ENCODE measurements at regions not wholly inside any gene's neighbourhood (a gene's known extent, or its start where the extent isn't known, plus 50 kb on each side); places are given as distances from the start of the nearest gene placed in this dataset.

- H3K4me3 ChIP-seq (ENCODE audit: low read depth, low read length), result no peak overlapping the region
- H3K36me3 ChIP-seq (ENCODE audit: control insufficient read depth, insufficient read depth, low read length), result no peaks in the 10 kb centered on the region
- TF ChIP-seq, protein P1, sequence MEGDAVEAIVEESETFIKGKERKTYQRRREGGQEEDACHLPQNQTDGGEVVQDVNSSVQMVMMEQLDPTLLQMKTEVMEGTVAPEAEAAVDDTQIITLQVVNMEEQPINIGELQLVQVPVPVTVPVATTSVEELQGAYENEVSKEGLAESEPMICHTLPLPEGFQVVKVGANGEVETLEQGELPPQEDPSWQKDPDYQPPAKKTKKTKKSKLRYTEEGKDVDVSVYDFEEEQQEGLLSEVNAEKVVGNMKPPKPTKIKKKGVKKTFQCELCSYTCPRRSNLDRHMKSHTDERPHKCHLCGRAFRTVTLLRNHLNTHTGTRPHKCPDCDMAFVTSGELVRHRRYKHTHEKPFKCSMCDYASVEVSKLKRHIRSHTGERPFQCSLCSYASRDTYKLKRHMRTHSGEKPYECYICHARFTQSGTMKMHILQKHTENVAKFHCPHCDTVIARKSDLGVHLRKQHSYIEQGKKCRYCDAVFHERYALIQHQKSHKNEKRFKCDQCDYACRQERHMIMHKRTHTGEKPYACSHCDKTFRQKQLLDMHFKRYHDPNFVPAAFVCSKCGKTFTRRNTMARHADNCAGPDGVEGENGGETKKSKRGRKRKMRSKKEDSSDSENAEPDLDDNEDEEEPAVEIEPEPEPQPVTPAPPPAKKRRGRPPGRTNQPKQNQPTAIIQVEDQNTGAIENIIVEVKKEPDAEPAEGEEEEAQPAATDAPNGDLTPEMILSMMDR (IDR thresholded peaks at IDR 0.05; ENCODE audit: insufficient read depth, low read length, poor library complexity, severe bottlenecking), result no peak
- no peaks in the 10 kb centered on the region for H3K27me3 ChIP-seq (ENCODE audit: control insufficient read depth, insufficient read depth, low read length)
- DNase-seq (ENCODE audit: low read depth), result no peak
Measured at GRCh38 chr18:69196336-69196735, 204.4 kb upstream of the DOK6 start.

DNA sequence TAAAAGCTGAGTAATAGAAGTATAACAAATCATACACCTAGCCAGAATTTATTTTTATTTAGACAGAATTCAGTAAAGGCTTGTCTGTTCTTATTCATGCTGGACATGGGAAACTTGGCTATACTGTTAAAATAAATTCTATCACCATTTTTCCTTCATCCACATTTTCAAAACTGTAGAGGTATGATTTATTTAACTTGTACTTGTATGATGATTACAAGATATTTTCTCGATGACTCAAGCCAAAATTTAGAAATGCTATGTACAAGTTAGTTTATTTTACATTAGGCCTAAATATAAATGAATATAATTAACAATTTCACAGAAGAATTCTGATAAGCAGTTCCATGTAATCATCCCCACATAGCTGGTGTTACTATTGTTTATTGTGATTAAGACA lies 194.8 kb upstream of the DOK6 start:
- no peak overlapping the region for H3K4me3 ChIP-seq (ENCODE audit: low read depth, low read length)
- no peaks in the 10 kb centered on the region for H3K27me3 ChIP-seq (ENCODE audit: control insufficient read depth, insufficient read depth, low read length)
- TF ChIP-seq, protein P1 (IDR thresholded peaks at IDR 0.05; ENCODE audit: insufficient read depth, low read length, poor library complexity, severe bottlenecking), result no peak
- DNase-seq (ENCODE audit: low read depth), result no peak
- no peaks in the 10 kb centered on the region for H3K36me3 ChIP-seq (ENCODE audit: control insufficient read depth, insufficient read depth, low read length)

GRCh38 chr18:69208545-69208944 lies 192.1 kb upstream of the DOK6 start:
- TF ChIP-seq, protein P1 (IDR thresholded peaks at IDR 0.05; ENCODE audit: insufficient read depth, low read length, poor library complexity, severe bottlenecking), result no peak
- no peak for DNase-seq (ENCODE audit: low read depth)
- Histone ChIP-seq H3K27me3 (ENCODE audit: control insufficient read depth, insufficient read depth, low read length) (no peaks in the 10 kb centered on the region), H3K4me3 (ENCODE audit: low read depth, low read length) (no peak overlapping the region), H3K36me3 (ENCODE audit: control insufficient read depth, insufficient read depth, low read length) (no peaks in the 10 kb centered on the region)

DNA sequence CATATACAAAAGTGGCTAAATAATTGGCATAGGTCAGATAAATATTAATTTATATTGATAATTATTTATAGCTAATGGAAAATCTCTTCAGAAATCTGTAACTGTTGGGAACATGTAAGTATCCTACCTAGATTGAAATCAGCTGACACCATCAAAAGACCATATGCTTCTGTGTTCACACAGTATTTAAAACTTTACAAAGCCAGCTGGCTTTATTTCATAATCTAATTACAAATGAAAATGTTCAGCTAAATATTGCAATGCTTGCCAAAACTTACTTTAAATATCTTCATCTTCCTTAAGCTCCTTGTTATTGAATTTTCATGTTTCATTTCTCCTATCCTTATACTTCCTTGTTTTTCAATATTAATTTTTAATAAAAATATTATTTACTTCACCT lies 190.9 kb upstream of the DOK6 start:
- TF ChIP-seq, protein P1 (IDR thresholded peaks at IDR 0.05; ENCODE audit: insufficient read depth, low read length, poor library complexity, severe bottlenecking), result no peak

DNA sequence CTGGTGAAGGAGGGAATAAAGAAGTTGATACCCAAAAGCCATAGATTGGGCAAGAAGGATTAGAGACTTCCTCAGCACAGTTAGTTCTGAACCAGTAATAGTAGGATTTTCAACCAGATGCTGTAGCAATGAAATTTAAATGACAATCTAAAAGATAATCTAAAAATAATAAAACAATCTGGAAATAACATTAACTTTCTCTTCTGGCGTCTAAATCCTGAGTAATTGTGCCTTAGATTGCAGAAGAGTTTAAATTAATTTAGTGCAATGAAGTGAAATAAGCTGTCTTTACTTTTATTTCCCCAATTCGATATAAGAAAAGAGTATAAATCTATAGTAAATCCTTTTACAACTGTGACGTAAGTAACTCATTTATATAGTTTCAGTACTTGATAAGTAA lies 186.8 kb upstream of the DOK6 start:
- H3K27me3 ChIP-seq (ENCODE audit: control insufficient read depth, insufficient read depth, low read length), result no peaks in the 10 kb centered on the region
- no peak for DNase-seq (ENCODE audit: low read depth)
- TF ChIP-seq, protein P1 (IDR thresholded peaks at IDR 0.05; ENCODE audit: insufficient read depth, low read length, poor library complexity, severe bottlenecking), result no peak
- H3K36me3 ChIP-seq (ENCODE audit: control insufficient read depth, insufficient read depth, low read length), result no peaks in the 10 kb centered on the region
- H3K4me3 ChIP-seq (ENCODE audit: low read depth, low read length), result no peak overlapping the region

More for the DNA sequence above, 190.9 kb upstream of the DOK6 start:
- DNase-seq (ENCODE audit: low read depth), result no peak
- Histone ChIP-seq H3K36me3 (ENCODE audit: control insufficient read depth, insufficient read depth, low read length) (no peaks in the 10 kb centered on the region), H3K27me3 (ENCODE audit: control insufficient read depth, insufficient read depth, low read length) (no peaks in the 10 kb centered on the region), H3K4me3 (ENCODE audit: low read depth, low read length) (no peak overlapping the region)

DNA sequence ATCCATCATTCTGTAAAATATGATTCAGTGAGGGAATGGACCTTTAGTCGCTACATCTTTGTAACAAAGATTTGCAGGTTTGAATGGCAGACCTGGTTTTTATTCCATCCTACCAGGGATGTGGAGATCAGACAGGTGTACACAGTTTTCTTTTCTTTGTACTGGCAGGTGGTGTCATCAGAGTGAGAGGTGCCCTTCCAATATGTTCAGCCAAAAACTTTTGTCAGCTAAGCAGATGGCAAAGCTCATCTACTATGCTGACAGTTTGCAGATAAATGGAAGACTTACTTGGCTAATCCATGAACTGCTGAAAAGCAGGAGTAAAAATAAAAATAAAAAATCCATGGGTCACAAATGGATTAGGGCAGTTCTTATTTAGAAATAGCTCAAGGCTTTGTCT lies 185.5 kb upstream of the DOK6 start:
- Histone ChIP-seq H3K27me3 (ENCODE audit: control insufficient read depth, insufficient read depth, low read length) (no peaks in the 10 kb centered on the region), H3K36me3 (ENCODE audit: control insufficient read depth, insufficient read depth, low read length) (no peaks in the 10 kb centered on the region), H3K4me3 (ENCODE audit: low read depth, low read length) (no peak overlapping the region)
- no peak for DNase-seq (ENCODE audit: low read depth)
- TF ChIP-seq, protein P1 (IDR thresholded peaks at IDR 0.05; ENCODE audit: insufficient read depth, low read length, poor library complexity, severe bottlenecking), result no peak

All from kidney epithelial cell (primary cell).